Fibroblast of pulmonary artery (primary cell): ENCODE measurements at regions not wholly inside any gene's neighbourhood (a gene's known extent, or its start where the extent isn't known, plus 50 kb on each side); places are given as distances from the start of the nearest gene placed in this dataset.

ENCODE experiments used
- DNase-seq: peaks from one replicate; pipeline ENCODE4 v3.0.0-alpha.2; 2010; ENCODE audit warnings: low read depth
- H3K4me3 ChIP-seq: replicated peaks from 2 replicates; pipeline ENCODE4 v1.5.1; 2011; ENCODE audit warnings: low read depth, mild to moderate bottlenecking, control low read depth, low read length, moderate library complexity
- TF ChIP-seq, protein P1 (sequence below): IDR thresholded peaks from 2 replicates; pipeline ENCODE4 v1.5.1; 2011; ENCODE audit warnings: mild to moderate bottlenecking, control low read depth, low read length, inconsistent platforms; ENCODE audit errors: missing control alignments

DNA sequence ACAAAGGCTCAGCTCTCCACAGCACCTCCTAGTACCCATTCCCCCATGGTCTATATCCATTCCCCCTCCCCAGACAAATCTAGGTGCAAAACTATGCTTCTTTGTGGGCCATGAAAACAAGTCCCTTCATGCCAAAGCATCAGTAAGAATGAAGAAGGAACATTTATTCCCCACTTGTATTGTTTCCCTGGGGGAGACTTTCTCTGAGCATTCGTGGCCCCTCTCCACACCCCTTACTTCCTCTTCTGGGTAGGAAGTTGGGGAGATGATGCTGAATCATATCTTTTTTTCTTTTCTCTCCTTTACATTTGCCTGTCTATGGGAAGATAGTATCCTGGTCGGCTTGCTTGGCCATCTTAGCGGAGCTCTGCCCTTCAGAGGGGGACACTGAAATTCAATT is 246.8 kb downstream of the NSG2 start:
- TF ChIP-seq, protein P1, sequence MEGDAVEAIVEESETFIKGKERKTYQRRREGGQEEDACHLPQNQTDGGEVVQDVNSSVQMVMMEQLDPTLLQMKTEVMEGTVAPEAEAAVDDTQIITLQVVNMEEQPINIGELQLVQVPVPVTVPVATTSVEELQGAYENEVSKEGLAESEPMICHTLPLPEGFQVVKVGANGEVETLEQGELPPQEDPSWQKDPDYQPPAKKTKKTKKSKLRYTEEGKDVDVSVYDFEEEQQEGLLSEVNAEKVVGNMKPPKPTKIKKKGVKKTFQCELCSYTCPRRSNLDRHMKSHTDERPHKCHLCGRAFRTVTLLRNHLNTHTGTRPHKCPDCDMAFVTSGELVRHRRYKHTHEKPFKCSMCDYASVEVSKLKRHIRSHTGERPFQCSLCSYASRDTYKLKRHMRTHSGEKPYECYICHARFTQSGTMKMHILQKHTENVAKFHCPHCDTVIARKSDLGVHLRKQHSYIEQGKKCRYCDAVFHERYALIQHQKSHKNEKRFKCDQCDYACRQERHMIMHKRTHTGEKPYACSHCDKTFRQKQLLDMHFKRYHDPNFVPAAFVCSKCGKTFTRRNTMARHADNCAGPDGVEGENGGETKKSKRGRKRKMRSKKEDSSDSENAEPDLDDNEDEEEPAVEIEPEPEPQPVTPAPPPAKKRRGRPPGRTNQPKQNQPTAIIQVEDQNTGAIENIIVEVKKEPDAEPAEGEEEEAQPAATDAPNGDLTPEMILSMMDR, result no peak
- H3K4me3 ChIP-seq, result no peak overlapping the region
- no peak for DNase-seq

DNA sequence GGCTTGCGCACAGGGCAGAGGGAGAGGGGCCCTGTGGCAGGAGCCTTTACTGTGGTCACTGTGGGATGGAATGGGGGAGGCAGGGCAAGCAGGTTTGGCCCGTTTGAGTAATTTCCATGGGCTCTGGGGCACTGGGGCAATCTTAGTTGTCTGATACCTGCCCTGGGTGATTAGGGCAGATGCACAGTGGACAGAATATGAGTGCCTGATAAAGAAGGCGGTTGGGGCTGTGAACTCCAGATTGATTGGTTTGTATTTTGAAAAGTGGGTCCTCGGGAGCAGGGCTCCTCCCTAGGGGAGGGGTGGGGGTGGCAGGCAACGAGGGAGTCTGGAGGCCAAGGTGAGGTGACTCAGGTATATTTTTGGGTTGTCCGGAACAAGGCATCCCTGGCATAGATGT is 247.5 kb downstream of the NSG2 start:
- H3K4me3 ChIP-seq, result no peak overlapping the region
- TF ChIP-seq, protein P1, result no peak
- DNase-seq, result no peak

DNA sequence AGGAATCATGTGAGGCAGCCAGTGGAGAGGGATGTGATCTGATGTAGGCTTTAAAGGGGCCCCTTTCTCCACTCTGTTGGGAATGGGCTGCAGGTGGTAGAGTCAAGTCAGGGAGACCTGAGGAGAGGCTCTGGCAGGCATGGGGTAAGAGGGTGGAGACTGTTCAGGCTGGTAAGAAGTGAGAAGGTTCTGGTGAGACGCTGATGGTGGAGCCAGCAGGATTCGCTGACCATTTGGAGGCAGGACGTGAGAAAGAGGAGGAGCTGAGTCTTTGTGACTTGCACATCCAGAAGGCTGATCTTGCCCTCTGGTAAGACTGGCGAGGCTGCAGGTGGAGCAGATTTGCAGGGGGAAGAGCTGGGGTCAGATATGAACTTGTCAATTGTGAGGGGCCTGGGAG is 248.0 kb downstream of the NSG2 start:
- no peak for DNase-seq
- no peak overlapping the region for H3K4me3 ChIP-seq
- TF ChIP-seq, protein P1, result no peak

DNA sequence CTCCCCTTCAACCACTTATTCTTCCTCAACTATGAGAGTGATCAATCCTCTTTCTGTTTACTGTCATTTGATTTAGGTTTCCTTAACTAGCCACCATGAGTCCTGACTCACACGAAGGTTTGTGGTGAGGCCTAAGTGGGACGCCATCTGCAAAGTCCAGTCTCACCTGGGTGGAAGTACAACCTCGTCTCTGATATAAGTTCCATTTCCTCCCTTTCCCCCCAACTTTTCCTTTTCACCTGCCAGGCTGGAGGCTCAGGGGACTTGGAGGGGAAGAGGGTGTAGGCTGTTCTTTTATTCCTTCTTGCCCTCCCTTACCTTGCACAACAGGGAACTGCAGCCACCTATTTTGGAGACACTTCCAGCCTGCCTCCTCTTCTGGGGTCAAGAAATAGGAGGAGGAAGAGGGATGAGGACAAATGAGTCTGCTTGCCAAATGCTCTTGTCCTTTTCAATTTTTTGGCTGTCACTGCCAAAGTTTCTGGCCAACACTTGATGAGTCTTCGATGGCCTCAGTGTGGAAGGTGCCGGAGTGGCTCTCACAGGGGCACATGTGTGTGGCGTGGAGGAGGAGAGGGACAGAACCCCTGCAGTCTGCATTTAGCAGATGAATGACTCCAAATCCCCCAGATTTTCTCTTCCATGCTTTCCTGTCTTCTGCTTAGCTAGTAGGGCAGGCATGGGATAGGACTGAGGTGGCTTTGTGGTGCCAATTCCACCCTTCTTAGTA is 249.6 kb downstream of the NSG2 start:
- no peak for DNase-seq
- no peak overlapping the region for H3K4me3 ChIP-seq
- TF ChIP-seq, protein P1, result no peak

DNA sequence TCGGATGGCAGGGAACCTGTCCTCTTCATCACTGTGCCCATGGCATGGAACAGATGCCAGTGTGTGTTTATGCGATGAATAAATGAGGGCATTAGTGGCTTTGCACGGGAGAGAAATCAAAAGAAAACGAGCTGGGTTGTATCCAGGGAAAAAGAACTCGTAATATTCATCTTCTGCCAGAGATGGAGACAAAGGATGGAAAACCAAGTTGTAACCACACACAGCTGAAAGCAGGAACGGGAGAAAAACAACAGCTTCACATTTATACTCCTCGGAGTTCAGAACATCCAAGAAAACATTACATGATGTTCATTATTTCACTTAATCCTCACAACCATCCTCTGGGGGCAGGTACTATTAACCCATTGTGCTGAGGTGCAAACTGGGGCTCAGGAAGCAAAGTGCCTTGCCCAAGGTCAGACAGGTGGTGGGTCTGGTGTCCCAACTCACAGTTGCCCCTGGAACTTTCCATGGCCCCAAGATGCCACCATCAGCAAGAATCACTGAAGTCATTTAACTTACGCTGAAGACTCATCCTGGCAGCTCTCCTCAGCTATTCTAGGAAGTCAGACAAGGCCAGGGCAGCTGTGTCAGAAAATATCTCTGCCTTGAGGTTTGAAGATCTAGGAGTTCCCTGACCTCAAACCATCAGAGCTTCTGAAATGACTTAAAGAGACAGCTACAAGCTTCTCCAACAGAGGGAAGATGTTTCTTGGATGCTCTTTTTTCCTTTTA is 250.4 kb downstream of the NSG2 start:
- H3K4me3 ChIP-seq, result no peak overlapping the region
- no peak for DNase-seq
- TF ChIP-seq, protein P1, result no peak

DNA sequence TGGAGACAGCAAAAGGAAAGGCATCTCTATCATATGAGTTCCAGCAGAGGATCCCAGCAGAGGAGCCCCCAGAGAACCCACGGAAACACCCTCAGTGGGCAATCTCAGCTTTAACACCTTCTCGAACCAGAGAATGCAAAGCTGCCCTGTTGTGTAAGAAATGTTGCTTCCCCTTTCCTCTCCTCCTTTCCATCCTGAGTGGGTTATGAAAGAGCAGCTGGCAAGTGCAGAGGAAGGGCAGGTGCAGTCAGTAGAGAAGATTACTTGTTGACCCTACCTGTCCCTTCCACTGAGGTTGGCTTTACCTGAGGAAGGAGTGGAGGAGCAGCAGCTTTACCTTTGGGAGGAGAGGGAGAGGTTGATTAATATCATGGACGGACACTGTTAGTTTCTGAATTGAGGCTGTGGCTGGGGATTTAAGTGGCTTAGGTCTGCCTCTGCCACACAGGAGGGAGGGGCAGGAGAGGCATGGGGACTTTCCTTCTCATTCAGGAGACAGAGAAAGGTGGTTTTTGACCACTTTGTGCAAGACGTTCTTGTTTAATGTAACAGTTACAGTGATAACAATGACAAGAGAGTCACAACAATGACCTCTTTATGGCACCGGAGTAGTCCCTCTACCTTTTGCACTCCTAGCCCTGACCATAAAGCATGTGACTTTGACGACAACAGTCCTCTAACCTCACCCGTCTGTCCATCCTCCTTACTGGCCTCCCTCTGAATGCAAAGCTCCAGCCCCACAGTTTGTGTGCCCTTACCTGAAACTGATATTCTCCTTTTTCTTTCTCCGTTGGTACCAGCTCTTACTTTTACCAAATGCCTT is 254.8 kb downstream of the NSG2 start:
- TF ChIP-seq, protein P1, result no peak
- no peak overlapping the region for H3K4me3 ChIP-seq
- DNase-seq, result no peak
